ENCODE measurements at regions not wholly inside any gene's neighbourhood (a gene's known extent, or its start where the extent isn't known, plus 50 kb on each side); places are given as distances from the start of the nearest gene placed in this dataset.

DNA sequence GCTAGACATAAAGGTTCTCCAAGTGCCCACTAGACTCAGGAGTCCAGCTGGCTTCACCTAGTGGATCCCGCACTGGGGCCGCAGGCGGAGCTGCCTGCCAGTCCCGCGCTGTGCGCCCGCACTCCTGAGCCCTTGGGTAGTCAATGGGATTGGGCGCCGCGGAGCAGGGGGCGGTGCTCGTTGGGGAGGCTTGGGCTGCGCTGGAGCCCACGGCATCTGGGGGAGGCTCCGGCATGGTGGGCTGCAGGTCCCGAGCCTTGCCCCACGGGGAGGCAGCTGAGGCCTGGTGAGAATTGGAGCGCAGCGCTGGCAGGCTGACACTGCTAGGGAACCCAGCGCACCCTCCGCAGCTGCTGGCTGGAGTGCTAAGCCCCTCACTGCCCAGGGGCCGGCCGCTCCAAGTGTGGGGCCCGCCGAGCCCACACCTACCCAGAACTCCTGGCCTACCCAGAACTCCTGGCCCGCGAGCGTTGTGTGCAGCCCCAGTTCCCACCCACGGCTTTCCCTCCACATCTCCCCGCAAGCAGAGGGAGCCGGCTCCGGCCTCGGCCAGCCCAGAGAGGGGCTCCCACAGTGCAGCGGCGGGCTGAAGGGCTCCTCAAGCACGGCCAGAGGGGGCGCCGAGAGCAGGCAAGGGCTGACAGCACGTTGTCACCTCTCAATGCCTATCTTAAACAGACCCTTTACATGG, 260.7 kb upstream of the DMRT1 start:
- no peak for DNase-seq (ENCODE audit: low spot score in 2 of 2)
- WGBS, 2 donors, result 96 to 97% methylated on average over 32 to 34 of the region's 39 CpGs
- intact Hi-C loops (cut with DNase I; ENCODE audit: low total_unique reads), result no loop called here
- H3K4me3 ChIP-seq (ENCODE audit: low read depth, poor library complexity, severe bottlenecking), result no peak overlapping the region
- TF ChIP-seq POLR2A (IDR thresholded peaks at IDR 0.05), result no peak
- TF ChIP-seq, protein P1, sequence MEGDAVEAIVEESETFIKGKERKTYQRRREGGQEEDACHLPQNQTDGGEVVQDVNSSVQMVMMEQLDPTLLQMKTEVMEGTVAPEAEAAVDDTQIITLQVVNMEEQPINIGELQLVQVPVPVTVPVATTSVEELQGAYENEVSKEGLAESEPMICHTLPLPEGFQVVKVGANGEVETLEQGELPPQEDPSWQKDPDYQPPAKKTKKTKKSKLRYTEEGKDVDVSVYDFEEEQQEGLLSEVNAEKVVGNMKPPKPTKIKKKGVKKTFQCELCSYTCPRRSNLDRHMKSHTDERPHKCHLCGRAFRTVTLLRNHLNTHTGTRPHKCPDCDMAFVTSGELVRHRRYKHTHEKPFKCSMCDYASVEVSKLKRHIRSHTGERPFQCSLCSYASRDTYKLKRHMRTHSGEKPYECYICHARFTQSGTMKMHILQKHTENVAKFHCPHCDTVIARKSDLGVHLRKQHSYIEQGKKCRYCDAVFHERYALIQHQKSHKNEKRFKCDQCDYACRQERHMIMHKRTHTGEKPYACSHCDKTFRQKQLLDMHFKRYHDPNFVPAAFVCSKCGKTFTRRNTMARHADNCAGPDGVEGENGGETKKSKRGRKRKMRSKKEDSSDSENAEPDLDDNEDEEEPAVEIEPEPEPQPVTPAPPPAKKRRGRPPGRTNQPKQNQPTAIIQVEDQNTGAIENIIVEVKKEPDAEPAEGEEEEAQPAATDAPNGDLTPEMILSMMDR (IDR thresholded peaks at IDR 0.05), result no peak

DNA sequence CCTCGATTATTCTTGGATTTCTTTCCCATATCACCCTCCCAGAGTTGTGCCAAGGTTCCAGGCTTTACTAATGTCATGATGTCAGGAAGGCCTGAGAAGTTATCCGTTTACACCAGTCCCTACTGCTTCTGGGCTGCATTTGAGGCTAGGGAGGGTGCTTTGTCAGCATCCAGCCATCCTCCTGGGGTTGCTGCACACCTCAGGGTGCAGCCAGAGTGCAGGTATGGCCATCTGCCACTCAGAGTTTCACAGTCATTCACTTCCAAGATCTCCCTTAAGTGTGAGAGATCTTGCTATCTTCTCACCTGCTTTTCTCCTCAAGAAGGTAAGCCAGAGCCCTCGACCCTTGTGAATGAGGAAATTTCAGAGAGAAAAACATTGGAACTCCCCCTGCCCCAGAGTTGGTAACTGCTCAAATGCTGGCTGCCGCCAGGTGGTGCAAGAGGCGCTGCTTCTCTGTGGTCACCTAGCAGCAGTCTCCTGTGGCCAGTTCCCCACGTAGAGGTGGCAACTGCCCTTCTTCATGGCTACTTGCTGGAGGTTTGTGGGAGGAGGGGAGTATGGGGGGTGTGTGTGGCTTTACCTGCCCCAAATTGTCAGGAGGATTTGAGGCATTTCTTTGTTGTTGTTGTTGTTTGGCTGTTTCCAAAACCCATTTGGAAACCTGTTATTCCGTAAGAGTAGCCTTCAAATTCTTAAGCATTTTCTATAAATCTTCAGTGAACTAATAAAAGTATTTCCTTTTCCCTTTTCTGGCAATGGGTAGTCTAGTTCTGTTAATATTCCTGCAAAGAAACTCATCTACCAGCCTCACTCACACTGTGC, 259.6 kb upstream of the DMRT1 start:
- TF ChIP-seq POLR2A (IDR thresholded peaks at IDR 0.05), result no peak
- TF ChIP-seq, protein P1 (IDR thresholded peaks at IDR 0.05), result no peak
- no peak for DNase-seq (ENCODE audit: low spot score in 2 of 2)
- 77 to 85% methylated on average over 7 of the region's 7 CpGs for WGBS, 2 donors
- H3K4me3 ChIP-seq (ENCODE audit: low read depth, poor library complexity, severe bottlenecking), result no peak overlapping the region
- intact Hi-C loops (cut with DNase I; ENCODE audit: low total_unique reads), result no loop called here

DNA sequence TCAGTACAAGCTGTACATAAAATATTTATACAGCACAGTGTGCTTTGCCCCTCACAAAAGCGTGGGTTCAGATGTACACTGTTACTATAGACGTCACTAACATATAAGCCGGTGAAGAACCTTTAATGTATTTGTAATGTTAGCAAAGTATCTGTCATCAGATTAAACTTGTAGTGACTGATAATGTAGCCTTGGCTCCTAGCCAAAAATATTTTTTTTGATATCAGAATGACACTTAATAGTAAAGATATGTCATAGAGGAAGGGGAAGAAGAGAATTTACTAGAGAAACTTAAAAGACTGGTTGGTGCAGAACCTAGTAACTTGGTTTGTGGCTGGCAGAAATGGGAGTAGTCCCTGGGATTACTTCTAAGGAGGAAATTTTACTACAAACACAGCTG, 258.7 kb upstream of the DMRT1 start:
- intact Hi-C loops (cut with DNase I; ENCODE audit: low total_unique reads), result no loop called here
- WGBS, 2 donors, result 40 to 48% methylated on average over 3 of the region's 3 CpGs
- DNase-seq (ENCODE audit: low spot score in 2 of 2), result no peak
- H3K4me3 ChIP-seq (ENCODE audit: low read depth, poor library complexity, severe bottlenecking), result no peak overlapping the region
- TF ChIP-seq, protein P1 (IDR thresholded peaks at IDR 0.05), result no peak

DNA sequence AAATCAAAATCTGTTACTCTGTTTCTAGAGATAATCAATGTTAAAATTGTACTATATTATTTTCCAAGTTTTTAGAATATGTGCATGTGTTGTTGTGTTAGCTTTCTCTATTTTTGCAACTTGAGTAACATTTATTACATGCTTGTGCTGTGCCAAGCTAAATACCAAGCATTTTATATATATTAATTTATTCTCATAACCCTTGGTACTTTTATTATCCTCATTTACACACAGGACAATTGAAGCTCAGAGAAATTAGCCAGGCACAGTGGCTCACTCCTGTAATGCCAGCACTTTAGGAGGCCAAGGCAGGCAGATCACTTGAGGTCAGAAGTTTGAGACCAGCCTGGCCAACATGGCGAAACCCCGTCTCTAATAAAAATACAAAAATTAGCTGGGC, 254.0 kb upstream of the DMRT1 start:
- no peak overlapping the region for H3K4me3 ChIP-seq (ENCODE audit: low read depth, poor library complexity, severe bottlenecking)
- WGBS, 2 donors, result 44 to 64% methylated on average over 2 of the region's 2 CpGs
- intact Hi-C loops (cut with DNase I; ENCODE audit: low total_unique reads), result no loop called here
- TF ChIP-seq, protein P1 (IDR thresholded peaks at IDR 0.05), result no peak
- no peak for TF ChIP-seq POLR2A (IDR thresholded peaks at IDR 0.05)
- no peak for DNase-seq (ENCODE audit: low spot score in 2 of 2)

DNA sequence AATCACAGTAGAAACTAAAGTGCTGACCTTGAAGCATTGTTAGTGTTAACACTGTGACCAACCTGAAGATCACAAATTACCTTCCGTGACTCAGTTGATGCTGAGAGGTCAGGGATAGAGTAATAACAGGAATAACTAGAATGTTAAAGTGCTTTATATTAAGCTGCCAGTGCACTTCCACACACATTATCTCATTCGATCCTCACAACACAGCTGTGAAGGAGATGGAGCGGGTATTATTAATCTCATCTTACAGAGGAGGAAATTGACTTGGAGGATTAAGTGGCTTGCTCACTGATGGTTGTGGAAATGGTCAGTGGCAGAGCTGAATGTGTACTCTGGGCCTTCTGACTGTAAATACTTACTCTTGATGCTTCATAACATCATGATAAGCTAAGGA, 252.5 kb upstream of the DMRT1 start:
- 68 to 74% methylated on average over 3 of the region's 3 CpGs for WGBS, 2 donors
- no peak for TF ChIP-seq POLR2A (IDR thresholded peaks at IDR 0.05)
- TF ChIP-seq, protein P1 (IDR thresholded peaks at IDR 0.05), result no peak
- intact Hi-C loops (cut with DNase I; ENCODE audit: low total_unique reads), result no loop called here

More for the DNA sequence above, 252.5 kb upstream of the DMRT1 start:
- no peak overlapping the region for H3K4me3 ChIP-seq (ENCODE audit: low read depth, poor library complexity, severe bottlenecking)
- no peak for DNase-seq (ENCODE audit: low spot score in 2 of 2)

Data from lower leg skin (tissue), 4 donors.